SJSA1 (cell line): ENCODE measurements at regions not wholly inside any gene's neighbourhood (a gene's known extent, or its start where the extent isn't known, plus 50 kb on each side); places are given as distances from the start of the nearest gene placed in this dataset.
"Not testable (repeated sequence)": the region's sequence is repeated elsewhere in the genome, so short reads cannot be mapped to it uniquely, and the experiment has no call there.

Source experiments
- DNase-seq, 2 experiments: peaks; one replicate each; pipeline ENCODE4 v3.0.0-alpha.2; 2015 to 2020; ENCODE audit warnings: low spot score in 2 of 2, low read depth in 1 of 2
- H3K27ac ChIP-seq: fragments of 250-450 bp; sonication (Bioruptor Pico); 2 replicates; pipeline ENCODE4 v1.5.1; 2020; ENCODE audit warnings: mild to moderate bottlenecking, moderate library complexity
- H3K27me3 ChIP-seq: fragments of 250-450 bp; sonication (Bioruptor Pico); replicated peaks from 2 replicates; pipeline ENCODE4 v1.5.1; 2020; ENCODE audit warnings: mild to moderate bottlenecking, moderate library complexity
- H3K36me3 ChIP-seq: fragments of 250-450 bp; sonication (Bioruptor Pico); 2 replicates; pipeline ENCODE4 v1.5.1; 2020; ENCODE audit warnings: mild to moderate bottlenecking
- H3K4me1 ChIP-seq: fragments of 250-450 bp; sonication (Bioruptor Pico); replicated peaks from 2 replicates; pipeline ENCODE4 v1.6.1; 2021; ENCODE audit warnings: mild to moderate bottlenecking
- H3K4me3 ChIP-seq: fragments of 250-450 bp; sonication (Bioruptor Pico); 2 replicates; pipeline ENCODE4 v1.5.1; 2020; ENCODE audit warnings: mild to moderate bottlenecking
- H3K9me3 ChIP-seq: fragments of 250-450 bp; sonication (Bioruptor Pico); replicated peaks from 2 replicates; pipeline ENCODE4 v1.5.1; 2020; ENCODE audit warnings: mild to moderate bottlenecking

DNA sequence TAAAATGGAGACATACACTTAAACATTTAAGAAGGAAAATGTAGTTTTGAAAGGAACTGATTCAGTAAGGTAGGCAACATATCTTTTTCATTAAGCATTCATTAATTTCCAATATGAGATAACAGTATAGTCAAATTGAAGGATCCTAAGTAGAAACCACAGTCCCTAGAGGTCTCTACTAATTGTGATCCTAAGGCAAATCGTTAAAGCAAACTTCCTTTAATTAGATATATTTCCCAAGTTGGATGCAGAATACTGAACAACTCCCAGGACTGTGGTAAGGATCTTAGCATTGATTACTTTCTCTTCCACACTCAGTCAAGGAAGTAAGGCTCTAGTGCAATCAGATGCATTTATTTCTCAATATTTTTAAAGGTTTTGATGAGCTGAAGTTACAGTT is 604.1 kb upstream of the GJE1 start:
- H3K4me1 ChIP-seq, result no peaks in the 10 kb centered on the region
- no peaks in the 10 kb centered on the region for H3K9me3 ChIP-seq
- H3K27ac ChIP-seq, result no peak overlapping the region
- H3K4me3 ChIP-seq, result no peak overlapping the region
- no peaks in the 10 kb centered on the region for H3K27me3 ChIP-seq
- no peaks in the 10 kb centered on the region for H3K36me3 ChIP-seq
- no peak for DNase-seq

DNA sequence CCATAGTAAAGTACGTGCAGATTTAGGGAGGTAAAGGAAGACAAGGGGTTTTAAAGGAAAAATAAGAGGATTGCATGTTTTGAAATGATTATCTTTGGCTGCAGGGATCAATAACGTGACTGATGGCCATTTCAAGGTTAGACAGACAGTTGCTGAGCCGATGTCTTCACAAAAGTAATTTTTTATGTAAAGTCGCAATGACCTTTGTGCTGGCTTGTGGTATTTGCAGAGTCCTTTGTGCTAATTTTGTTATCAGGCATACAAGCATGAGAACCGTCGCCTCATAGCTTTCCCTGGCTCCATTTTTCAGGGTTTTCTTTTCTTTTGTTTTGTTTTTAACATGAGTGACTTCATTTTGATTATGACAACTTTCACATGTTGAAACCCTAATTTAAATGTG is 605.7 kb upstream of the GJE1 start:
- Histone ChIP-seq H3K4me1 (no peaks in the 10 kb centered on the region), H3K36me3 (no peaks in the 10 kb centered on the region), H3K27me3 (no peaks in the 10 kb centered on the region), H3K4me3 (no peak overlapping the region), H3K9me3 (no peaks in the 10 kb centered on the region), H3K27ac (no peak overlapping the region)
- DNase-seq, result no peak

DNA sequence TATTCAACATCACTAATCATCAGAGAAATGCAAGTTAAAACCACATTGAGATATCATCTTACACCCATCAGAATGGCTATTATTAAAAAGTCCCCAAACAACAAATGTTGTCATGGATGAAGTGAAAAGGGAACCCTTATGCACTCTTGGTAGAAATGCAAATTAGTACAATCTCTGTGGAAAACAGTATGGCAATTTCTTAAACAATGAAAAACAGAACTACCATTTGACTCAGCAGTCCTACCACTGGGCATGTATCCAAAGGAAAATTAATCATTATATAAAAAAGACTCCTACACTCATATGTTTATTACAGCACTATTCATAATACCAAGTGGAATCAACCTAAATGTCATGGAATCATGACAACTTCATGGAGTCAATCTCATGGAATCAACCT is 611.3 kb upstream of the GJE1 start:
- no peak overlapping the region for H3K4me3 ChIP-seq
- no peaks in the 10 kb centered on the region for H3K9me3 ChIP-seq
- no peak for DNase-seq
- H3K27me3 ChIP-seq, result no peaks in the 10 kb centered on the region
- H3K27ac ChIP-seq, result no peak overlapping the region
- no peaks in the 10 kb centered on the region for H3K4me1 ChIP-seq
- no peaks in the 10 kb centered on the region for H3K36me3 ChIP-seq

DNA sequence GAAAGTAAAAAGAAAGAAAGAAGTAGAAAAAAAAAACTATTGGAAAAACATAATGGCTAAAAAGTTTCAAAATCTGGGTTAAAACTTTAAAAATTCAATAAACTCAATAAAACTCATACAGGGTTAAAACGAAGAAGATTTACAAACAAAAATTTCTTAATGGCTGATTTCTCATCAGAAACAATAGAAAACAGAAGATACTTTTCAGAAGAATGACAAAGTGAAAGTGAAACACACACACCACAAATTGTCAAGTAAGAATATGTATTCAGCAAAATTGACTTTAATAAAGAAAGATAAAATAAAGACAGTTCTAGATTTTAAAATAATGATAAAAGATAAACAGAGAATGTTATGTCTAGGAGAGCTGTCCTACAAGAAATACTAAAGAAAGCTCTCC is 618.9 kb upstream of the GJE1 start:
- no peak overlapping the region for H3K4me3 ChIP-seq

DNA sequence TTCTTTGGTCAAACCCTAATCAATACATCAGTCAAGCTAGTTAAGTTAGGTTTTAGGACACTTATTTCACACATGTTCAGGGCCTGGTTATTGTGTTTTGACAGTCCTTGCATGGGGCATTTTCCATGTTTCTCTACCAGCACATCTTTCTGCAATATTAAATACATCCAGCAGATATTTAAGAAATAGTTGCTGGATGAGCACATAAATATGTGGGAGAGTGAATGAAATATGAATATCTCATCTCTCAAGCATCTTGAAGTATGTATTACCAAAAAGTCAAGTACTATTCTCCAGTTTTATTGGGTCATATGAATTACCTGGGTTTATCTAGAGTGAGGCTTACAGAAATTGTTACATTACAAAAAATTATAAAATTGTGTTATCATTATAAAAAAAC is 621.9 kb upstream of the GJE1 start:
- H3K27ac ChIP-seq, result no peak overlapping the region
- H3K9me3 ChIP-seq, result peaks cover 5% of the 10 kb centered on the region; the same call in 1 of the 2 replicates
- DNase-seq, result no peak
- H3K27me3 ChIP-seq, result no peaks in the 10 kb centered on the region
- no peak overlapping the region for H3K4me3 ChIP-seq
- H3K36me3 ChIP-seq, result no peaks in the 10 kb centered on the region
- H3K4me1 ChIP-seq, result no peaks in the 10 kb centered on the region

More for the DNA sequence above, 618.9 kb upstream of the GJE1 start:
- Histone ChIP-seq H3K27ac (no peak overlapping the region), H3K36me3 (no peaks in the 10 kb centered on the region), H3K27me3 (no peaks in the 10 kb centered on the region), H3K4me1 (no peaks in the 10 kb centered on the region), H3K9me3 (no peaks in the 10 kb centered on the region)
- DNase-seq, result peak in 1 of 2 experiments; percentile 19

DNA sequence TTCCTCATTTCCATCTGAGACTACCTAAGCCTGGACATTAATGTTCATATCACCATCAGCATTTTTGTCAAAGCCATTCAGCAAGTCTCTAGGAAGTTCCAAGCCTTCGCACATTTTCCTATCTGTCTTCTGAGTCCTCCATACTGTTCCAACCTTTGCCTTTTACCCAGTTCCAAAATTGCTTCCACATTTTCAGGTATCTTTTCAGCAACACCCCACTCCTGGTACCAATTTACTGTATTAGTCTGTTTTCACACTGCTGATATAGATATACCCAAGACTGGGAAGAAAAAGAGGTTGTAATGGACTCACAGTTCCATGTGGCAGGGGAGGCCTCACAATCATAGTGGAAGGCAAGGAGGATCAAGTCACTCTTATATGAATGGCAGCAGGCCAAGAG is 626.7 kb upstream of the GJE1 start:
- H3K27me3 ChIP-seq, H3K4me1 ChIP-seq, H3K27ac ChIP-seq, H3K36me3 ChIP-seq, H3K4me3 ChIP-seq, DNase-seq, H3K9me3 ChIP-seq: not testable (repeated sequence)

DNA sequence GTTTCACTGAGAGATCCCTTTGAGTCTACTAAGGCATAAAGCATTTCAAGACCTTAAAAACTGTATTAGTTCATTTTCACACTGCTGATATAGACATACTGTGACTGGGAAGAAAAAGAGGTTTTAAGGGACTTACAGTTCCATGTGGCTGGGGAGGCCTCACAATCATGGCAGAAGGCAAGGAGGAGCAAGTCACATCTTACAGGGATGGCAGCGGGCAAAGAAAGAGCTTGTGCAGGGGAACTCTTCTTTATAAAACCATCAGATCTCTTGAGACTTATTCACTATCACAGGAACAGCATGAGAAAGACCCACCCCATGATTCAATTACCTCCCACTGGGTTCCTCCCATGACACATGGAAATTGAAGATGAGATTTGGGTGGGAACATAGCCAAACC is 628.4 kb upstream of the GJE1 start:
- DNase-seq, H3K4me1 ChIP-seq, H3K27ac ChIP-seq, H3K9me3 ChIP-seq, H3K36me3 ChIP-seq, H3K4me3 ChIP-seq, H3K27me3 ChIP-seq: not testable (repeated sequence)

DNA sequence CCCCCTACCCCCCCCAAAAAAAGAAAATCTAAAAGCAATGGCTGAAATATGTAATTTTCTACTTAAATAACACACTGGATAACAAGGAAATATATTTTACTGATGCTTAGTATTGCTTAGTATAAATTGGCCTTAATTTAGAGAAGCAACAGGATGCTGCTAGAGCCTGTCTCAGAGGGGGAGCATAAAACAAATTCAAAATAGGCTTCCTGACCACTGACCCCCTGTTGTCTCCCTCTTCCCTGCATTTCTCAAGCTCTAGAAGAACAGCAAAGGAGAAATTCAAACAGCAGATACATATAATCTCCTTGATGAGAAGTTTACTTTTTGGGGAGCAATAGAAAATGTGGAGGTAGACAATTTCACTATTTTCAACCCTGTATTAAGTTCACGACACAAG is 631.1 kb upstream of the GJE1 start:
- H3K36me3 ChIP-seq, result no peaks in the 10 kb centered on the region
- no peaks in the 10 kb centered on the region for H3K27me3 ChIP-seq
- no peak overlapping the region for H3K4me3 ChIP-seq
- no peak for DNase-seq
- no peak overlapping the region for H3K27ac ChIP-seq
- H3K9me3 ChIP-seq, result peaks cover 6% of the 10 kb centered on the region; the same call in 1 of the 2 replicates
- no peaks in the 10 kb centered on the region; the same call in 1 of the 2 replicates for H3K4me1 ChIP-seq

DNA sequence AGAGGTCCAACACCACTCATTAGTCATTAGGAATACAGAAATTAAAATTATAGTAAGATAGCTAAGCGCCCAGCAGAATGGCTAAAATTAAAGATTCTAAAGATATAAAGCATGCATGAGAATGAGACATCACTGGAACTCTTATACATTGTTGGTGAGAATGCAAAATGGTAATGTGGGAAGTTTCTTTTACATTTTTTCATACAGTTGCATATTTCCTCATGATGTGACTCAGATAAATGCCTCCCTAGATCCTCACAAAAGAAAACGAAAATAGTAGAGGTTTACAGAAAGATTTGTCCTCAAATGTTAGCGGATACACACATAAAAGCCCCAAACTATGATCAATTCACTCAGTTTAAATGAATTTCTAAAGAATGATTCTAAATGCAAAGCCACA is 633.7 kb upstream of the GJE1 start:
- DNase-seq, result no peak
- Histone ChIP-seq H3K4me1 (no peaks in the 10 kb centered on the region; the same call in 1 of the 2 replicates), H3K4me3 (no peak overlapping the region), H3K27me3 (no peaks in the 10 kb centered on the region), H3K27ac (no peak overlapping the region), H3K9me3 (no peaks in the 10 kb centered on the region), H3K36me3 (no peaks in the 10 kb centered on the region)

DNA sequence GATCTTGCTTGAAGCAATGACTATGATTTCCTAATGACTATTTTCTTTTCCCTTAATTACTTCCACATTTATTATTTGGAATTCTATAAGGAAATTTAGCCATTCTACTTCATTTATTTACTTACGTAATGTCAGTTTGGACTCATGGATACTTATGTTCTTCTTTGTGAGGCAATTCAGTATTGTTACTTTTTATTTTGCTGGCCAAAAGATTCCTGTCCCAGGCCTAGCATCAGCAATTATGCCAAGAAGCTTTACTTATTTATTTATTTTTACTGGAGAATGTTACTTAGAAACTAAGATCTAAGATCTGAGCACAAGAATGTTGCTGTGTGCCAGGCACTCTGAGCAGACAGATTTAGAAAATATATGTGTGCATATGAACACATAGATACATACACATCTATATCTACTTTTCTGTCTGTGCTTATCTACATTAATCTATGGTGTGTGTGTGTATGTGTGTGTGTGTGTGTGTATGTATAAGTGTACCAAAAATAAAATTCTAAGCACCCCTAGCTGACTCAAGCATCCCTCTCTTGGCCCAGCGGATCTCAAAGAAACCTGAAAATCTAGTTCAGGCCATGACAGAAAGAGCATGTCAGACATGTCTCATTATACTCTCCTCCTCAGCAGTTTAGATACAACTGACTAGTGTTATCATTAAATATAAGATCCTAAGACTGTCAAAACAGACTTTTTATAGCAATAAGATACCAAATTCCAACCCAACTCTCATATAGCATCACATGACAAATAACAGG is 640.0 kb upstream of the GJE1 start:
- Histone ChIP-seq H3K4me3 (no peak overlapping the region), H3K27ac (no peak overlapping the region)
- DNase-seq, result no peak

DNA sequence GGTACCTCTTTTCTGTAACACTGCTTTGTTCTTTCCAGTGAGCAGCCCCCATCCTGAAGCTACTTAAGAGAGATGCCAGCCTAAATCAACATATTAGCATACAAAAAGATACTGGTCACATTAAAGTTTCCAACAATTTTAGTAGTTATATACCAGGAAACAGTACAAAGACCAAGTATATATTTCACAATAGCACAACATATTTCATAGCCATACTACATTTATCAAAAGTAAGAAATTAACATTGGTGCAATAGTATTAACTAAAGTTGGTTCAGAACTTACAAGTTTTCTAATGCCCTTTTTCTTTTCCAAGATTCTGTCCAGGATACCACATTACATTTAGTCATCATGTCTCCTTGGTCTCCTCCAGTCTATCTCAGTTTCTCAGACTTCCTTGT is 641.0 kb upstream of the GJE1 start:
- no peak overlapping the region for H3K27ac ChIP-seq
- no peaks in the 10 kb centered on the region for H3K9me3 ChIP-seq
- no peaks in the 10 kb centered on the region for H3K27me3 ChIP-seq
- H3K4me3 ChIP-seq, result no peak overlapping the region
- DNase-seq, result no peak
- no peaks in the 10 kb centered on the region for H3K36me3 ChIP-seq
- peaks cover 5% of the 10 kb centered on the region for H3K4me1 ChIP-seq

More for the DNA sequence above, 640.0 kb upstream of the GJE1 start:
- peaks cover 5% of the 10 kb centered on the region for H3K4me1 ChIP-seq
- H3K36me3 ChIP-seq, result no peaks in the 10 kb centered on the region
- no peaks in the 10 kb centered on the region for H3K9me3 ChIP-seq
- no peaks in the 10 kb centered on the region for H3K27me3 ChIP-seq

DNA sequence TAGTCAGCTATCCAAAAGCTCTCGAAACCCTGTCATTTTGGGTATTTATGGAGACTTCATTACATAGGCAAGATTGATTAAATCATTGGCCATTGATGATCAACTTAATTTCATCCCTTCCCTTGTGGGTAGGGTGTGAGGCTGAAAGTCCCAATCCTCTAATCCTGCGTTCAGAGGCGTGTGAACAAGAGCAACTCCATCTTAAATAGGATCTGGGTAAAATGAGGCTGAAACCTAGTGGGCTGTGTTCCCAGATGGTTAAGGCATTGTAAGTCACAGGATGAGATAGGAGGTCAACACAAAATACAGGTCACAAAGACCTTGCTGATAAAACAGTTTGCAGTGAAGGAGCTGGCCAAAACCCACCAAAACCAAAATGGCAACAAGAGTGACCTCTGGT is 641.7 kb upstream of the GJE1 start:
- Histone ChIP-seq H3K27ac (no peak overlapping the region), H3K4me1 (peaks cover 5% of the 10 kb centered on the region), H3K27me3 (no peaks in the 10 kb centered on the region), H3K9me3 (no peaks in the 10 kb centered on the region), H3K4me3 (no peak overlapping the region), H3K36me3 (no peaks in the 10 kb centered on the region)
- DNase-seq, result no peak

DNA sequence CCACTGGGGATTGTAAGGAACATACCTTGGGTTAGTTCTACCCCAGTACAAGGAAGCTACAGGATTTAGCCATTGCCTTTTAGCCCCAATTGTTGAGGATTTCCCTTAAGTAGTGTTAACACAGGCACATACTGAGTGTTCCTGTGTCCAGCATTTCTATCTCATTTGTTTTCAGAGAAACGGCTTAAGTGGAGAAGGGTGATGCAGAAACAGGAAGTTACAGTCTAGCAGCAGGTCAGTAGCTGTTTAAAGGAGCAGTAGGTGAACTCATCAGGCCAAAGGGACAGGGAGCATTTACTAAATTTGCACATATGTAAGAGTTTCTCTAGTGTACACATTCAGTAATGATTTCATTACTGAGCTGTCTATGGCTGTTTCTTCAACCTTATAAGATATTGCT is 644.2 kb upstream of the GJE1 start:
- peak in 1 of 2 experiments; percentile 15 for DNase-seq

DNA sequence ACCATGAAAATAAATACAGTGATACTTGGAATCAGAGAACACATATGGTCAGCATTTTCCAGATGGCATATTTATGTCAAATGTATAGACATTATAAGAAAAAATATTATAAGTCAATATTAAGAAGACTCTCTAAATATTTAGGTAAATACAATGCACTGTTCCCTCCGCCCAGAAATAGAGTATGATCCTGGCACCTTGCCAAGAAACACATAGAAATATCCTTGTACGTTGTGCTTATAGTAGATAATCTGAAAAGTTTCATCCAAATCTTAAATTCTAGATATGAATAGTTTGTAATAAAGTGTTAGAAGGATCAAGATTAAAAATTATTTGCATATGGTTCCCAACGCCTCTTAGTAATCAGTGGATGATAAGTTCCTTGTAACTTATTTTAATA is 645.8 kb upstream of the GJE1 start:
- peaks cover 2% of the 10 kb centered on the region; the same call in 1 of the 2 replicates for H3K9me3 ChIP-seq
- no peak overlapping the region for H3K27ac ChIP-seq
- H3K4me1 ChIP-seq, result peaks cover 24% of the 10 kb centered on the region
- H3K4me3 ChIP-seq, result no peak overlapping the region
- no peak for DNase-seq
- H3K36me3 ChIP-seq, result no peaks in the 10 kb centered on the region
- H3K27me3 ChIP-seq, result no peaks in the 10 kb centered on the region

More for the DNA sequence above, 644.2 kb upstream of the GJE1 start:
- peaks cover 2% of the 10 kb centered on the region; the same call in 1 of the 2 replicates for H3K9me3 ChIP-seq
- no peaks in the 10 kb centered on the region for H3K36me3 ChIP-seq
- peaks cover 16% of the 10 kb centered on the region for H3K4me1 ChIP-seq
- no peak overlapping the region for H3K27ac ChIP-seq
- no peaks in the 10 kb centered on the region for H3K27me3 ChIP-seq
- no peak overlapping the region for H3K4me3 ChIP-seq

DNA sequence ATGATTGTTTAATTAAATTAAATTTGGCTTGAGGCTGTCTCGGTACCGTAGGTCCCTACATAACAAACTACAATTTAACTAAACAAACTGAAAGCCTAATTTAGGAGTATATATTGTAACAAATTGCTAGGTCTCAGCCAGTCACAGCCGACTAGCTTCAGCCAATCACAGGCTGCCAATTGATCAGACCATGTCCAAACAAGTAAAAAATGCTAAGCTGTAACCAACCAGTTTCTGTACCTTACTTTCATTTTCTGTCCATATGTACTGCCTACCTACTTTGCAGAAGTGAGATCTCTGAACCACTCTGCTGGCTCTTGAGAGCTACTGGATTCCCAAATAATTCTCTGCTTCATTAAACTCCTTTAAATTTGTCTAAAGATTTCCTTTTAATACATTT is 648.0 kb upstream of the GJE1 start:
- DNase-seq, result peak in 1 of 2 experiments; percentile 12
- Histone ChIP-seq H3K27ac (peak overlapping the region; percentile 87), H3K9me3 (peaks cover 2% of the 10 kb centered on the region; the same call in 1 of the 2 replicates), H3K4me3 (no peak overlapping the region), H3K36me3 (no peaks in the 10 kb centered on the region), H3K27me3 (no peaks in the 10 kb centered on the region), H3K4me1 (peaks cover 24% of the 10 kb centered on the region)
